ENCODE measurements at regions not wholly inside any gene's neighbourhood (a gene's known extent, or its start where the extent isn't known, plus 50 kb on each side); places are given as distances from the start of the nearest gene placed in this dataset.

- TF ChIP-seq CTCF (IDR thresholded peaks at IDR 0.05; ENCODE audit: low read depth, low read length): no peak
- TF ChIP-seq EZH2phosphoT487 (IDR thresholded peaks at IDR 0.05; ENCODE audit: low read depth): no peak
These were observed 529.0 kb downstream of the TBC1D32 start for GRCh38 chr6:120805276-120805675.
